C4-2B (cell line): ENCODE measurements at regions not wholly inside any gene's neighbourhood (a gene's known extent, or its start where the extent isn't known, plus 50 kb on each side); places are given as distances from the start of the nearest gene placed in this dataset.

Experiments
- ZFX ChIP-seq: fragments of 450-650 bp; IDR thresholded peaks from 2 replicates; pipeline ENCODE4 v1.6.1; 2017
- TF ChIP-seq, protein P1 (sequence below): fragments of 450-650 bp; conservative IDR thresholded peaks from 2 replicates; pipeline ENCODE4 v1.5.1; 2017; ENCODE audit warnings: mild to moderate bottlenecking

DNA sequence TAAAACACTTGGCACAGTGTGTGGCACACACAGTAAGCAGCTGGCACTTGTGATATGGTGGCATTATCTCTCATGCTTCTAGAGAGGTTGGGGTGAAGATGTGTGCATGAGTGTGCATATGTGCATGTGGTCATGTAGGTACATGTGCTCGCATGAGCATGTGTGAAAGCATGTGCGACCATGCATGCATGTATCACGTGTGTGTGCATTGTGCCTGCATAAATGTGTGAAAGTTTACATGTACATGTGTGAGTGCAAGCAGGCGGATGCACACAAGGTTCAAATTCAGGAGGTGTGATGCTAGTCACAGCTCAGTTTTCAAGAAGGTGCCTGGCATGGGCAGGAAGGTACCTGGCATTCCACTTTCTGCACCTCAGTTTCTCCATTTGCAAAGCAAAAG lies 59.0 kb upstream of the UQCRFS1 start:
- TF ChIP-seq, protein P1, sequence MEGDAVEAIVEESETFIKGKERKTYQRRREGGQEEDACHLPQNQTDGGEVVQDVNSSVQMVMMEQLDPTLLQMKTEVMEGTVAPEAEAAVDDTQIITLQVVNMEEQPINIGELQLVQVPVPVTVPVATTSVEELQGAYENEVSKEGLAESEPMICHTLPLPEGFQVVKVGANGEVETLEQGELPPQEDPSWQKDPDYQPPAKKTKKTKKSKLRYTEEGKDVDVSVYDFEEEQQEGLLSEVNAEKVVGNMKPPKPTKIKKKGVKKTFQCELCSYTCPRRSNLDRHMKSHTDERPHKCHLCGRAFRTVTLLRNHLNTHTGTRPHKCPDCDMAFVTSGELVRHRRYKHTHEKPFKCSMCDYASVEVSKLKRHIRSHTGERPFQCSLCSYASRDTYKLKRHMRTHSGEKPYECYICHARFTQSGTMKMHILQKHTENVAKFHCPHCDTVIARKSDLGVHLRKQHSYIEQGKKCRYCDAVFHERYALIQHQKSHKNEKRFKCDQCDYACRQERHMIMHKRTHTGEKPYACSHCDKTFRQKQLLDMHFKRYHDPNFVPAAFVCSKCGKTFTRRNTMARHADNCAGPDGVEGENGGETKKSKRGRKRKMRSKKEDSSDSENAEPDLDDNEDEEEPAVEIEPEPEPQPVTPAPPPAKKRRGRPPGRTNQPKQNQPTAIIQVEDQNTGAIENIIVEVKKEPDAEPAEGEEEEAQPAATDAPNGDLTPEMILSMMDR, result no peak
- TF ChIP-seq ZFX, result no peak
